ENCODE measurements at regions not wholly inside any gene's neighbourhood (a gene's known extent, or its start where the extent isn't known, plus 50 kb on each side); places are given as distances from the start of the nearest gene placed in this dataset.
"Not testable (repeated sequence)": the region's sequence is repeated elsewhere in the genome, so short reads cannot be mapped to it uniquely, and the experiment has no call there.

GRCh38 chr6:48525849-48526248, 414.9 kb upstream of the PTCHD4 start:
- DNase-seq (ENCODE audit: low spot score): no peak

DNA sequence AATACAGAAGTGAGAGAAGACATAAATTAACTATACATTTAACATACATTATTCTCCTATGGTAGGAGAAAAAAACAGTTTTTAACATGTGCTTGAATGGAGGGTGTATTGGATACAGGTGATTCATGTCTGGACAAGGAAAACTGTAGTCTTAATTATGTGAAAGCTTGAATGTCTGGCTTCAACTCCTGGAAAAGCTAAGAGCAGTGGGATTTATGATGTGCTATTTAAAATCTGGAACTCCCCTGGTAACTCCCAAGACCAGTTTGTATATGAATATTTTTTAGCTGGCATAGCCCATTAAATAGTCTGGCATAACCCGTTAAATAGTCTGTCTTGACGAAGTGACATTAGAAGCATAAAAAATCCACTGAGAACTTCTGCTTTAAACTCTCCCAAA, 410.0 kb upstream of the PTCHD4 start:
- no peak for DNase-seq (ENCODE audit: low spot score)

GRCh38 chr6:48512390-48512789, 401.4 kb upstream of the PTCHD4 start:
- no peak for DNase-seq (ENCODE audit: low spot score)

DNA sequence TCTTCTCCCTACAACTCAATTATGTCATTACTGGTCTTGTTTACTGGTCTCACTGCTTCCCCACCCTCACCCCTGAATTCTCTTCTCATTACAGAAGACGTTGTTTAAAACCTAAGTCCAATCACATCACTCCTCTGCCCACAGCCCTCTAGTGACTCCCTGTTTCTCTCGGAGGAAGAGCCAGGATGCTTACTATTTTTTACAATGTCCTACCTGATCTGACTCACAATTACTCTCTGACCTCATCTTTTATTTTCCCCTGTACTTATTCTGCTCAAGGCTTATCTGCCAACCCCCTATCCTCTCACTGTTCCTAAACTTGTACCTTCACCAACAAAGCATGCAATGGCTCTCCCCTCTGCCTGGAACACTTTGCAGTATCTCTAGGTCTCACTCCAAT, 400.4 kb upstream of the PTCHD4 start:
- DNase-seq (ENCODE audit: low spot score): no peak

- no peak for DNase-seq (ENCODE audit: low spot score)
These were observed 394.6 kb upstream of the PTCHD4 start for GRCh38 chr6:48505621-48506020.

DNA sequence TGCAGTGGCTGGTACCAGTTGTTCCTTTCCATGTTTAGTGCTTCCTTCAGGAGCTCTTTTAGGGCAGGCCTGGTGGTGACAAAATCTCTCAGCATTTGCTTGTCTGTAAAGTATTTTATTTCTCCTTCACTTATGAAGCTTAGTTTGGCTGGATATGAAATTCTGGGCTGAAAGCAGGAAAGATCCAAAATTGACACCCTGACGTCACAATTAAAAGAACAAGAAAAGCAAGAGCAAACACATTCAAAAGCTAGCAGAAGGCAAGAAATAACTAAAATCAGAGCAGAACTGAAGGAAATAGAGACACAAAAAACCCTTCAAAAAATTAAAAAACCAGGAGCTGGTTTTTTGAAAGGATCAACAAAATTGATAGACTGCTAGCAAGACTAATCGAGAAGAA, 382.4 kb upstream of the PTCHD4 start:
- not testable (repeated sequence) for DNase-seq (ENCODE audit: low spot score)

DNA sequence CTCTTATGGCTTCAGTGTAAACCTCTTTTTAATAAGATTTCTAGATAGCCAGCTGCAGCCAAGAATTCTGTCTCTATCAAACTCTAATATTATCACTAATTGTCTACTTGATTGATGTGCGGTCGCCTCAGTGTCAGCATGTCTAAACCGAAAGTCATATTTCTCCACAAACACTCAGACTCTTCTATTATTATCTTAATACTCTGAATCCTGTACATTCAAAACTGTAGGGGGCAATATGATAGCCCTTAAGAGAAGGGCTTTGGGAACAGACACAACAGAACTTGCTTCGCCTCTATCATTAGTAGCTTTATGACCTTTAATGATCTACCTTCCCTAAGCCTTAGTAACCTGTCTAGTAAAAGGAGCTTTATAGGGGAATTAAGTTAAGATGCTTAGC, 379.7 kb upstream of the PTCHD4 start:
- no peak for DNase-seq (ENCODE audit: low spot score)

DNA sequence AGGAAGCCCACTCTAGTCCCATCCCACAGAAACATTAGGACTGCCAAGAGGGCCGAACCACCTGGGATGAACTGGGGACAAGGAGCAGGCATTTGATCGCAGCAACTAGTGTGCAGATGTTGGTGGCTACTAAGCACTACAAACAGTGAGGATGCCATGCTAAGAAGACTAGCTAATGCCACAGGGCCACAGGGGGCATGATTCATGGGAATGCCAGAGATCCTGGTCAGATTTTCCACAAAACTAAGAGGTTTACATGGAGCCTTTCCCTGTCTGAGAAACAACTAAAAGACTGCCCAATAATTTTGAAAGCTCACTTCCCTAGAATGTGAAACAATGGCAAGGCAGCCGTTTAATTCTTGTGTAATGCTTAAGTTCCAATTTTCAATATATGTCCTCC, 375.9 kb upstream of the PTCHD4 start:
- no peak for DNase-seq (ENCODE audit: low spot score)

DNA sequence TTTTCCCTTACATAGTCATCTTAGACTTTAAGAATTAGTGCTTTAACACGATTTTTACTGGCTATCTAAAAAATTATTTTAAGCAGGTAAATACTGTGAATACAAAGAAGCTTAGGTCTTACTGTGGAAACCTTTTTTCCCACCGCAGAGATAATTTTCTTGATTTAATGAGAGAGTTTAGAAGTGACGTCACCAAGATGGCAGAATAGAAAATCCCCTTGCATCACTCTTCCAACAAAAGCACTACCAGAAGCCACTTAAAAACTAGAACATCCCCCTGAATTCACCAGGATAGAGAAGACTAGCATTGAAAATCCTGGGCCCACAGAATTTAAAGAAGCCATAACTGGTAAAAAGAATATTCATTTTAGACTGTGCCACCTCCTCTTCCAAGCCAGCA, 375.4 kb upstream of the PTCHD4 start:
- no peak for DNase-seq (ENCODE audit: low spot score)

- DNase-seq (ENCODE audit: low spot score): no peak
These were observed 365.3 kb upstream of the PTCHD4 start for GRCh38 chr6:48476257-48476656.

- no peak for DNase-seq (ENCODE audit: low spot score)
These were observed 364.3 kb upstream of the PTCHD4 start for GRCh38 chr6:48475275-48475674.

GRCh38 chr6:48474830-48475229, 363.8 kb upstream of the PTCHD4 start:
- DNase-seq (ENCODE audit: low spot score): no peak

- no peak for DNase-seq (ENCODE audit: low spot score)
These were observed 363.1 kb upstream of the PTCHD4 start for GRCh38 chr6:48474136-48474535.

- DNase-seq (ENCODE audit: low spot score): no peak
These were observed 361.5 kb upstream of the PTCHD4 start for GRCh38 chr6:48472535-48472934.

GRCh38 chr6:48472091-48472490, 361.1 kb upstream of the PTCHD4 start:
- no peak for DNase-seq (ENCODE audit: low spot score)

DNA sequence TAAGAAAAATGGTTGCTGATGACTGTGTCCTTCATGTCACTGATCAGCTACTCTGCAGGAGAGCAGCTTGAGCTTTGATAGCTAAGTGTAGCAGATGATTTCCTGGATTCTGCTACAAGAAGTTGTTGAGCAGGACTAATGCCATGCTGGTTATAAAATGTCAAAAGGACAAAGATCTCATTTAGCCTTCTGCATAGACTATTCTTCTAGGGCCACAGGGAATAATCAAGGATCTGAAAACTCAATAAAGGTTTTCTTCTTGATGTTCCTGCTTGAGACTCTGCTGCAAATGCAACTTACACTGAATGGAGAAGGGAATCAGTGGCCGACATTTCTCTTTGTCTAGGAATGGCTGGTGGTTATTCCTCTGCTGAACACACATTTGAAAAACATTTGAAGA, 360.3 kb upstream of the PTCHD4 start:
- DNase-seq (ENCODE audit: low spot score): no peak

DNA sequence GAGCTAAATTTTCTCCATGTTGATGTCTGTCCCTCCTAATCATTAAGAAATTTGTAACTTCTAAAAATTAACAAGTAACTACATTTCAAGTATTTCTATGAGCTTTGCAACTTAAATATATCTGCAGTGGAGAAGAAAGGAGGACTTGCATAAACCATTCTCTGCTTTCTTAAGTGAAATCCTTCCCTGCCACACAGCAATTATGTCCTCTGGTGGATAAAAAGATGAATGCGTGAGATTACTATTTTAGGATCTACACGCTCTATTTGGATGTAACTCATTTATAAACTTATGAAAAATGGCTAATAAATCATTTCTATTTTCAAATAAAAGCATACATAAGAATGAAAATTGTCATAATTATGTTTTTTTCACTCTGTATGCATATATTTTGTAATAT, 338.0 kb upstream of the PTCHD4 start:
- DNase-seq (ENCODE audit: low spot score): no peak

DNA sequence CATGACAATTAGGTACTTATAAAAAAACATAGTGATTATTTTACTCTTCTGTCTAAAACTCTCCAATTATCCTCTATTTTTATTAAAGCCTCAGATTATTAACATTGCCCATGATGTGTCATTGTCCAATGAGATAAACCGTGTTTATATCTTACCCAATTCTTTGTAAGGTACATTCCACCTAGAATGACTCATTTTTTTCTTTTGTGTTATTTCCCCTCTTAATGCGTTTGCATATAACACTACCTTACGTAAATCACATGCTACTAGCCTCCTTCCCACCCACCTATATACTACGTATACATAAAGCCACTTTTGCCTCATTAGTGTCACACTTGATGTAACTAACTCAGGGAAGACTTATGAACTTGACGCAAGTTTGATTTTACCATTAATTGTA, 336.3 kb upstream of the PTCHD4 start:
- DNase-seq (ENCODE audit: low spot score): no peak

DNA sequence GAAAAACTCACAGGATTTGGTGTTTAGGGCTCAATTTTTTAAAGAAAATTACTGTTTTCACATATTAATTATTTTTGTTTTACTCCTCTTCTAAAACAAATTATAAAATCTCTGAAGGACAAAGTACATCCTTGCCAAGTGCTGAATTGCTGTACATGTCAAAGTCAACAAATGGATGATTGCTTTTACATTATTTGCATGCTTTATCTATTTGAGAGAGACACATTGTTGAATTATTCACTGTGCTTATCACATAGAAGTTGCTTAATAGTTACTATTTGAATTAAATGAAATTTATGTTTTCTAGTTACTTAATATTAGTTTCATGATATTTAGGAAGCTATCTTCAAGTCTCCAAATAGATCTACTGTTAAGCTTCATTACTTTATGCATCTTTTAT, 318.6 kb upstream of the PTCHD4 start:
- no peak for DNase-seq (ENCODE audit: low spot score)

DNA sequence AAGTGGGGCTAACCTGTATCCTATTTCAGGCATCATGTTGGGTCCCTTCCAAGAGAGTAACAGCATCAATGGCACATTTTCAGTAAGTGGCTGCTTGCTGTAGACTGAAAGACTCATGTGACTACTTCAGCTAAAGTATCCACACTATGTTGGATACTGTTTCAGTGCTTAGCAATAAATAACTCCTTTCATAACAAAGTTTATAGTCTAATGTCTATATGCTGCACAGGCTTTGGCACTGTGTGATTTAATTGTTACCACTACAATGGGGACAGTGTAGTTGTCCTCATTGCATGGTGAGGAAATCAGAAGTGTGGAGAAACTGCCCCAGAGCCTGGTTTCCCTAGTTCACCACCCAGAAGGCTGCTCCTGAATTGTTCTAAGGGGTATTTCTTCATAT, 318.0 kb upstream of the PTCHD4 start:
- no peak for DNase-seq (ENCODE audit: low spot score)

GRCh38 chr6:48426636-48427035, 315.6 kb upstream of the PTCHD4 start:
- DNase-seq (ENCODE audit: low spot score): no peak

DNA sequence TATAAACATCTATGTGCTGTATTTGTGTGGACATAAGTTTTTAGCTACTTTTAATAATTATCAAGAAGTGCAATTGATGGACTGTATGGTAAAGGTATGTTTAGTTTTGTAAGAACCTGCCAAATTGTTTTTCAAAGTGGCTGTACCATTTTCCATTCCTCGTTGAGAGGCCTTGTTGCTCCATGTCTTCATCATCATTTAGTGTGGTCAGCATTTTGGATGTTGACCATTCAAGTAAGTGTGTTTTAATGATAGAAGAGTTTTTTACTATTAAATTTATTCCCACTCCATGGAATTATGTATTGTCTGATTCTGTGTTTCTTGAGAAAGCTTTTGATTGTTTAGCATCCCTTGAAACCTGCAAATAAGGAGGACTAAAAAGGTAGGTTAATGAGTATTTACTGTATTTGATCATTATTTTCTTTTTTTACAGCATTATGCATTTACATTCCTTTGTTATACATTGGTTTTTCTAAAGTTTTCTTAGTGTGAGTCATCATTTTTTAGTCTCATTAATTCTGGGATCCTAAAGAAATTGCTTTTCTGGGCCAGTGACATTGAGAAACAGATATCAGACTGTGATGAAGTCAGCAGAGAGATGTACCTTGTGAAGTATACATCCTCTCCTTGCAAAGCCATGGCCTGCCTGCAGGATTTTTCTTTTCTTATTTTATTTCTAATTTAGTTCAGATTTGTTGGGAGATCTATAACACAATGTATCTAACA, 312.8 kb upstream of the PTCHD4 start:
- no peak for DNase-seq (ENCODE audit: low spot score)

DNA sequence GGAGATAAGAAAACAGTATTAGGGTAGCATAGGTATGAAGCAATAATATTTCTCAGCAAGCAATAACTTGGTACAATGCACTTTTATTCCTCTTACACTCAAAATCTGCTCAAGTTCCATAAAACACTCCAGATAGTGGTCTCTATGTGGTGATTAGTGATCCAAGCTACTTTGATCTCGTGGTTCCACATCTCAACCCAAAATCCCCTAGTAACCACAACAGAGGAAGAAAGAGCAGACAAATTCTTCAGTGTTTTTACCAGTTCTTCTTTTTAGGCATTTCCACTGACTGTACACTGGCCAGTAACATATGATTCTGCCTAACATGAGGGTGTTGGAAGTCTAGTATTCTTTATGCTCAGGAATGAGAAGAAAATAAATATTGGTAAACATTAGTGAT, 309.0 kb upstream of the PTCHD4 start:
- DNase-seq (ENCODE audit: low spot score): no peak

GRCh38 chr6:48417927-48418326, 306.9 kb upstream of the PTCHD4 start:
- no peak for DNase-seq (ENCODE audit: low spot score)

Data from mucosa of gallbladder (tissue), 1 donor.